Right lobe of liver (tissue), 6 donors: ENCODE measurements at regions not wholly inside any gene's neighbourhood (a gene's known extent, or its start where the extent isn't known, plus 50 kb on each side); places are given as distances from the start of the nearest gene placed in this dataset.

Experiments
- ATAC-seq, 4 donors: fragments of 200-7000 bp; cut with Tn5 transposase; one replicate each; pipeline ENCODE4 v1.9.1; 2020; ENCODE audit warnings: mild to moderate bottlenecking in 4 of 4, moderate library complexity in 4 of 4
- DNase-seq, 3 donors: peaks; one replicate each; pipeline ENCODE4 v3.0.0-alpha.2; 2020
- H3K27ac ChIP-seq, 3 donors: fragments of 200-600 bp; one replicate each; pipeline ENCODE4 v1.8.0; 2022
- H3K27me3 ChIP-seq, 2 donors: fragments of 200-600 bp; one replicate each; pipeline ENCODE4 v1.8.0; 2022
- H3K36me3 ChIP-seq, 4 donors: fragments of 200-600 bp; sonication (generic) in 1 of 4; one replicate each; pipeline versions ENCODE4 v1.5.1 to v1.8.0; 2017 to 2022; ENCODE audit warnings: control low read depth in 1 of 4
- H3K4me1 ChIP-seq, 4 donors: fragments of 200-600 bp; sonication (generic) in 1 of 4; one replicate each; pipeline versions ENCODE4 v1.5.1 to v1.8.0; 2017 to 2022; ENCODE audit warnings: control low read depth in 1 of 4
- H3K4me3 ChIP-seq, 3 donors: fragments of 200-600 bp; one replicate each; pipeline ENCODE4 v1.8.0; 2022
- H3K9me3 ChIP-seq, 4 donors: fragments of 200-600 bp; sonication (generic) in 1 of 4; one replicate each; pipeline versions ENCODE4 v1.5.1 to v1.8.0; 2017 to 2022; ENCODE audit warnings: control low read depth in 1 of 4
- CTCF ChIP-seq, 4 donors: fragments of 200-600 bp in 3 of 4; fragments of 450-650 bp in 1 of 4; IDR thresholded peaks; one replicate each; pipeline versions ENCODE4 v1.5.1 to v1.8.0; 2016 to 2022; ENCODE audit warnings: antibody characterized with exemption in 4 of 4, mild to moderate bottlenecking in 2 of 4
- POLR2A ChIP-seq: fragments of 450-650 bp; IDR thresholded peaks from one replicate; pipeline ENCODE4 v1.6.1; 2017; ENCODE audit warnings: antibody characterized with exemption, mild to moderate bottlenecking
- WGBS: methylation state at CpG from one replicate; pipeline ENCODE4 v1.1.6; 2018; ENCODE audit warnings: low coverage, low lambda C conversion rate; ENCODE audit not compliant: insufficient coverage; ENCODE audit errors: missing lambda C conversion rate; 5-methylcytosine and 5-hydroxymethylcytosine counted together
- intact Hi-C, 2 donors: fragments of 100-400 bp; cut with DNase I; formaldehyde crosslinking; loops; one replicate each; pipeline versions ENCODE4 v1.11.2 to v1.14.1; 2022
- donor health status: DM: no; HTN: yes; CAD: no.
- donor health status: DM: no; HTN: no; CAD: no.
- donor health status: DM: no; HTN: no; CAD: no.
- donor health status: DM: no; HTN: yes; CAD: no.
- donor health status: DM: no; HTN: yes; CAD: no.

- no peak for ATAC-seq
- intact Hi-C loops = no loop called here
- no peak for TF ChIP-seq POLR2A
- no peak for TF ChIP-seq CTCF (IDR thresholded peaks at IDR 0.05)
Measured at GRCh38 chr20:22071841-22072240, 366.4 kb downstream of the PAX1 start.

GRCh38 chr20:22070610-22071058, 365.2 kb downstream of the PAX1 start:
- 57% methylated on average over 3 of the region's 4 CpGs for WGBS

More at GRCh38 chr20:22071841-22072240, 366.4 kb downstream of the PAX1 start:
- H3K27me3 ChIP-seq = no peaks in the 10 kb centered on the region
- H3K4me1 ChIP-seq = no peaks in the 10 kb centered on the region
- 46% methylated on average over 2 of the region's 2 CpGs for WGBS
- no peak overlapping the region for H3K4me3 ChIP-seq
- no peaks in the 10 kb centered on the region for H3K9me3 ChIP-seq
- H3K27ac ChIP-seq = no peak overlapping the region
- DNase-seq = no peak
- no peaks in the 10 kb centered on the region for H3K36me3 ChIP-seq

GRCh38 chr20:22063753-22064152, 358.3 kb downstream of the PAX1 start:
- intact Hi-C loops = no loop called here
- H3K27me3 ChIP-seq = no peaks in the 10 kb centered on the region
- H3K4me1 ChIP-seq = no peaks in the 10 kb centered on the region
- no peak for TF ChIP-seq CTCF (IDR thresholded peaks at IDR 0.05)
- TF ChIP-seq POLR2A = no peak
- H3K27ac ChIP-seq = no peak overlapping the region
- ATAC-seq (no peak), DNase-seq (no peak)
- H3K36me3 ChIP-seq = no peaks in the 10 kb centered on the region
- H3K4me3 ChIP-seq = no peak overlapping the region
- WGBS = 91% methylated on average over 1 of the region's 1 CpG
- no peaks in the 10 kb centered on the region for H3K9me3 ChIP-seq

More at GRCh38 chr20:22070610-22071058, 365.2 kb downstream of the PAX1 start:
- Histone ChIP-seq H3K4me3 (no peak overlapping the region), H3K27ac (no peak overlapping the region), H3K4me1 (no peaks in the 10 kb centered on the region), H3K27me3 (no peaks in the 10 kb centered on the region), H3K9me3 (no peaks in the 10 kb centered on the region), H3K36me3 (no peaks in the 10 kb centered on the region)
- no peak for TF ChIP-seq POLR2A
- no peak for TF ChIP-seq CTCF (IDR thresholded peaks at IDR 0.05)
- DNase-seq = no peak
- ATAC-seq = no peak
- intact Hi-C loops = no loop called here

- no peaks in the 10 kb centered on the region for H3K4me1 ChIP-seq
- no peak overlapping the region for H3K27ac ChIP-seq
- no peaks in the 10 kb centered on the region for H3K36me3 ChIP-seq
- intact Hi-C loops = no loop called here
- no peaks in the 10 kb centered on the region for H3K27me3 ChIP-seq
- H3K4me3 ChIP-seq = no peak overlapping the region
- ATAC-seq (no peak), DNase-seq (no peak)
- WGBS = 48% methylated on average over 5 of the region's 5 CpGs
- no peaks in the 10 kb centered on the region for H3K9me3 ChIP-seq
- TF ChIP-seq POLR2A = no peak
- no peak for TF ChIP-seq CTCF (IDR thresholded peaks at IDR 0.05)
Measured at GRCh38 chr20:22062874-22063273, 357.4 kb downstream of the PAX1 start.

GRCh38 chr20:22060610-22061009, 355.1 kb downstream of the PAX1 start:
- no peak for ATAC-seq
- DNase-seq = no peak
- Histone ChIP-seq H3K36me3 (no peaks in the 10 kb centered on the region), H3K9me3 (no peaks in the 10 kb centered on the region), H3K27ac (no peak overlapping the region), H3K4me3 (no peak overlapping the region), H3K27me3 (no peaks in the 10 kb centered on the region), H3K4me1 (no peaks in the 10 kb centered on the region)
- 37% methylated on average over 2 of the region's 2 CpGs for WGBS
- intact Hi-C loops = no loop called here
- TF ChIP-seq CTCF (IDR thresholded peaks at IDR 0.05) = no peak
